ENCODE measurements at regions not wholly inside any gene's neighbourhood (a gene's known extent, or its start where the extent isn't known, plus 50 kb on each side); places are given as distances from the start of the nearest gene placed in this dataset.

- Mint-ChIP-seq H3K27me3 (peaks cover 9% of the 10 kb centered on the region), H3K4me1 (peaks cover 5% of the 10 kb centered on the region), H3K4me3 (no peak overlapping the region), H3K36me3 (ENCODE audit: low read depth) (no peaks in the 10 kb centered on the region), H3K27ac (no peak overlapping the region), H3K9me3 (no peaks in the 10 kb centered on the region)
- ATAC-seq (ENCODE audit: low read depth) (no peak), DNase-seq (no peak)
- no peak for TF ChIP-seq CTCF (IDR thresholded peaks at IDR 0.05)
- ChIA-PET CTCF (no interaction called here), POLR2A (no interaction called here)
- intact Hi-C loops (cut with micrococcal nuclease): no loop called here
Observed at GRCh38 chr5:131081913-131082488, 83.1 kb downstream of the HINT1 start.

GRCh38 chr5:131081374-131081773 lies 83.7 kb downstream of the HINT1 start:
- intact Hi-C loops (cut with micrococcal nuclease): no loop called here
- no peak for TF ChIP-seq CTCF (IDR thresholded peaks at IDR 0.05)
- H3K27me3 Mint-ChIP-seq: peaks cover 6% of the 10 kb centered on the region

DNA sequence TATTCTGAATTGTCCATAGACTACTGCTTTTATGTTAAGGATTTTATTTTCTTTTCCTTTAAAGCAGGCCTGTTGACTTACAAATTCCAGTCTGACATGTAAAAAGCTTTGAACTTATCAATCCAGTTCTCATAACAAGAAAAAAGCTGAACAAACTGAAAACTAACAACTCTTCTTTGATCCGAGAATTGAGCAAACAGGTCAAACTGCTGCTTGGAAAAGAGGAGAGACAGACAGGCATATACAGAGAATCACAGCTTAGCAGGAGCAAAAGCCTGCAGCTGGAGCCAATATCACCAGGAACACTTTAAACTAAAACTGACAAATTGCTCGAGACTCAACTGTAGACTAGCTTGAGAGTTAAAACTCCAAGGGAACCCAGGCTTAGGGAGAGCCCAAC lies 85.8 kb downstream of the HINT1 start:
- no peaks in the 10 kb centered on the region for H3K36me3 Mint-ChIP-seq (ENCODE audit: low read depth)
- POLR2A ChIA-PET: no interaction called here
- CTCF ChIA-PET: no interaction called here
- H3K4me3 Mint-ChIP-seq: no peak overlapping the region
- intact Hi-C loops (cut with micrococcal nuclease): no loop called here
- no peak overlapping the region for H3K27ac Mint-ChIP-seq
- DNase-seq: no peak
- H3K27me3 Mint-ChIP-seq: no peaks in the 10 kb centered on the region
- no peak for TF ChIP-seq CTCF (IDR thresholded peaks at IDR 0.05)
- H3K4me1 Mint-ChIP-seq: peaks cover 5% of the 10 kb centered on the region
- ATAC-seq (ENCODE audit: low read depth): no peak
- no peaks in the 10 kb centered on the region for H3K9me3 Mint-ChIP-seq

More at GRCh38 chr5:131081374-131081773, 83.7 kb downstream of the HINT1 start:
- DNase-seq (no peak), ATAC-seq (ENCODE audit: low read depth) (no peak)
- H3K9me3 Mint-ChIP-seq: no peaks in the 10 kb centered on the region
- no peak overlapping the region for H3K27ac Mint-ChIP-seq
- H3K4me1 Mint-ChIP-seq: peaks cover 5% of the 10 kb centered on the region
- CTCF ChIA-PET: no interaction called here
- POLR2A ChIA-PET: no interaction called here
- no peak overlapping the region for H3K4me3 Mint-ChIP-seq
- no peaks in the 10 kb centered on the region for H3K36me3 Mint-ChIP-seq (ENCODE audit: low read depth)

DNA sequence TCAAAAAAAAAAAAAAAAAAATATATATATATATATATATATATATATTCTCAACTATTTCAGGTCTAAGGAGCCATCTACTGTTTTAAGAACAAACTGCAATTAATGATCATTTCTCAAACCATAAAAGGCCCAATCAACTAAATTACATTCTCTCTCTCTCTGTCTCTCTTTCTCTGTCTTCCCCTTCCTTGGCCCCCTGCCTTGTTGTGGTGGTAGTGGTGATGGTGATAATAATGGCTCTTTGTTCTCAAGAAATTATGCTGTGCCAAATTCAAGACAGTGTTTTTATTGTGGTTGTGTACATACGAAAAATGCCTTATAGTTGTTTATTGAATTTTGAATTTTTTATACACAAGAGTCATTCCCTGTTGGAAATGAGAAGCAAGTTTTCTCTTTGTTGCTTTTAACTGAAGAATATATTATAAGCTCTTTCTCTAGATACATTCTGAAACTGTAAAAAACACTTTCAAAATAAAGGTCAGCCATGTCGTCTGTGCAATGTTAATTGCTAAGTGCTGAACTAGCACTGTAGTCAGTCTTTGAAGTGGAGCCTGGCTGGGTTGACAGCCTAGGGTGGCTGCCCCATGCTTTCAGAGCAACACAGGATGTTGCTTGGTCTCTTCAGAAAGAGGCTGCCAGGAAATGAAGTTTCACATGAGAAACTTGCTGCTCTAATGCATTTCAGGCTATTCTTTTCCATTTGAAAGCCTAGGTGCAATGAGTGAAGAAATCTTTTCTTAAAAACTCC lies 96.0 kb downstream of the HINT1 start:
- no peak for TF ChIP-seq CTCF (IDR thresholded peaks at IDR 0.05)
- Mint-ChIP-seq H3K4me1 (peaks cover 44% of the 10 kb centered on the region), H3K36me3 (ENCODE audit: low read depth) (peaks cover 23% of the 10 kb centered on the region), H3K27ac (peak overlapping the region; percentile 41), H3K9me3 (peaks cover 27% of the 10 kb centered on the region), H3K4me3 (peak overlapping the region; percentile 42), H3K27me3 (no peaks in the 10 kb centered on the region)
- DNase-seq (no peak), ATAC-seq (ENCODE audit: low read depth) (peak; percentile 70)
- CTCF ChIA-PET: no interaction called here
- POLR2A ChIA-PET: no interaction called here
- intact Hi-C loops (cut with micrococcal nuclease): no loop called here

DNA sequence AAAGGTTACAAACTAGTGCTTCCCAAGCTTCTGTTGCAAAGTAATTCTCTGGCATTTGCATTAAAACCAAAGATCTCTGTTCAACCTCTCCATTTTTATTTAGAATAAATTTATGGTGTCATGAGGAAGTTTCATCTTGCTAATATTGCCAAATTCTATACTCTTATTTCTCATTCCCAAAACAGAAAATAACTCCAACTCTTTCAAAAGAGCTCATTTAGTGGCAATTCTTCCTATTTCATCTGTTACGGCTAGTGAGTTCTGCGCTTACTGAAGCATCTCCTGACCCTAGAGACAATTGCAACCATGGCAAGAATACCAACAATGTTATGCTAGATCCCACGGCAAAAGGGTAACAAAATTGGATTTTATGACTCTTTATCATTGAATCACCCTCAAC lies 97.0 kb downstream of the HINT1 start:
- Mint-ChIP-seq H3K9me3 (peaks cover 35% of the 10 kb centered on the region), H3K27ac (no peak overlapping the region), H3K4me3 (no peak overlapping the region), H3K27me3 (no peaks in the 10 kb centered on the region), H3K36me3 (ENCODE audit: low read depth) (peaks cover 25% of the 10 kb centered on the region), H3K4me1 (peaks cover 44% of the 10 kb centered on the region)
- intact Hi-C loops (cut with micrococcal nuclease): no loop called here
- ATAC-seq (ENCODE audit: low read depth): no peak
- no peak for DNase-seq
- ChIA-PET POLR2A (no interaction called here), CTCF (no interaction called here)
- no peak for TF ChIP-seq CTCF (IDR thresholded peaks at IDR 0.05)

Measured in activated B cell treated with CpG ODN at 0.5 μM for 24 hours (primary cell).